GM12892 (cell line): ENCODE measurements at regions not wholly inside any gene's neighbourhood (a gene's known extent, or its start where the extent isn't known, plus 50 kb on each side); places are given as distances from the start of the nearest gene placed in this dataset.

Experiments used
- POLR2A ChIP-seq: IDR thresholded peaks from 2 replicates; pipeline ENCODE4 v1.6.1; 2011; ENCODE audit warnings: low read depth, low read length, control low read depth
- POLR2AphosphoS5 ChIP-seq: IDR thresholded peaks from 2 replicates; pipeline ENCODE4 v1.6.1; 2011; ENCODE audit warnings: low read depth, low read length, control low read depth
- TAF1 ChIP-seq: IDR thresholded peaks from 2 replicates; pipeline ENCODE4 v1.6.1; 2011; ENCODE audit warnings: low read depth, mild to moderate bottlenecking, control low read depth, low read length, borderline replicate concordance

- TF ChIP-seq POLR2A (no peak), POLR2AphosphoS5 (no peak), TAF1 (no peak)
Observed at GRCh38 chr1:199015799-199016198, 377.0 kb downstream of the PTPRC start.
